ENCODE measurements at regions not wholly inside any gene's neighbourhood (a gene's known extent, or its start where the extent isn't known, plus 50 kb on each side); places are given as distances from the start of the nearest gene placed in this dataset.

DNA sequence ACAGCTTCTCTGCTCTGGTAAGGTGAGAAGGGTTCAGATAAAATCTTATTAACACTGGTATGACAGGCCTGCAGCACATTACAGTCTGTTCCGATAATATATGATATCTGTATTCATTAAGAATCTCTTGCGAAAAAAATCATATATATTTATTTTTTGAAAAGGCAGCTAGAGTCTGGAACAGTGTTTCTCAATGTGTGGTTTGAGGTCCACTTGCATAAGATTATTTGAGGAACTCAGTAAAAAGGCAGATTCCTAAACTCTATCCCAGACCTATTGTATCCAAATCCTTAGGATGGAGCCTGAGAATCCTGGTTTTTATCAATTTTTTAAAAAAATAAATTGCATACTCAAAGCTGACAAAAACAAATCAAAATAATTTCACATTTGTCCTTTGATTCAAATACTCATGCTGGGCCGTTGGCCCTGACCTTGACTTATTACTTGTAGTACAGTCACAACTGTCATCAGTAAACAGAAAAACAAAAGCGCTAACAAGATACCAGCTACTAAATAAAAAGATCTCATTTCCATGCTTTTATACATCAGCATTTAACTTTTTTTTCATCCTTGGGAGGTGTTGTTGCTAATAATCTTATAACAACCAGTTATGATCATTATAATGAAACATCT lies 60.6 kb downstream of the RGS2 start:
- no peak for ATAC-seq
- TF ChIP-seq ZBTB21 (CRISPR knock-in tag; IDR thresholded peaks at IDR 0.05; ENCODE audit: borderline replicate concordance) (no peak), NFATC4 (CRISPR knock-in tag; IDR thresholded peaks at IDR 0.05) (no peak), ELF4 (CRISPR knock-in tag; IDR thresholded peaks at IDR 0.05; ENCODE audit: low read depth) (no peak), ZNF671 (CRISPR knock-in tag; IDR thresholded peaks at IDR 0.05) (no peak), KAT7 (CRISPR knock-in tag; IDR thresholded peaks at IDR 0.05; ENCODE audit: borderline replicate concordance) (no peak), CREB1 (CRISPR knock-in tag; IDR thresholded peaks at IDR 0.05) (no peak), ZNF121 (CRISPR knock-in tag; IDR thresholded peaks at IDR 0.05) (no peak), CREM (CRISPR knock-in tag; IDR thresholded peaks at IDR 0.05) (no peak), MLX (CRISPR knock-in tag; IDR thresholded peaks at IDR 0.05) (no peak), FOXK1 (CRISPR knock-in tag; IDR thresholded peaks at IDR 0.05) (no peak), RELA (CRISPR knock-in tag; IDR thresholded peaks at IDR 0.05; ENCODE audit: borderline replicate concordance) (no peak), SOX15 (CRISPR knock-in tag; IDR thresholded peaks at IDR 0.05) (no peak), JUN (CRISPR knock-in tag; IDR thresholded peaks at IDR 0.05) (no peak)
- TF ChIP-seq, protein P1, sequence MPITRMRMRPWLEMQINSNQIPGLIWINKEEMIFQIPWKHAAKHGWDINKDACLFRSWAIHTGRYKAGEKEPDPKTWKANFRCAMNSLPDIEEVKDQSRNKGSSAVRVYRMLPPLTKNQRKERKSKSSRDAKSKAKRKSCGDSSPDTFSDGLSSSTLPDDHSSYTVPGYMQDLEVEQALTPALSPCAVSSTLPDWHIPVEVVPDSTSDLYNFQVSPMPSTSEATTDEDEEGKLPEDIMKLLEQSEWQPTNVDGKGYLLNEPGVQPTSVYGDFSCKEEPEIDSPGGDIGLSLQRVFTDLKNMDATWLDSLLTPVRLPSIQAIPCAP (CRISPR knock-in tag; IDR thresholded peaks at IDR 0.05): no peak
- TF ChIP-seq, protein P2, sequence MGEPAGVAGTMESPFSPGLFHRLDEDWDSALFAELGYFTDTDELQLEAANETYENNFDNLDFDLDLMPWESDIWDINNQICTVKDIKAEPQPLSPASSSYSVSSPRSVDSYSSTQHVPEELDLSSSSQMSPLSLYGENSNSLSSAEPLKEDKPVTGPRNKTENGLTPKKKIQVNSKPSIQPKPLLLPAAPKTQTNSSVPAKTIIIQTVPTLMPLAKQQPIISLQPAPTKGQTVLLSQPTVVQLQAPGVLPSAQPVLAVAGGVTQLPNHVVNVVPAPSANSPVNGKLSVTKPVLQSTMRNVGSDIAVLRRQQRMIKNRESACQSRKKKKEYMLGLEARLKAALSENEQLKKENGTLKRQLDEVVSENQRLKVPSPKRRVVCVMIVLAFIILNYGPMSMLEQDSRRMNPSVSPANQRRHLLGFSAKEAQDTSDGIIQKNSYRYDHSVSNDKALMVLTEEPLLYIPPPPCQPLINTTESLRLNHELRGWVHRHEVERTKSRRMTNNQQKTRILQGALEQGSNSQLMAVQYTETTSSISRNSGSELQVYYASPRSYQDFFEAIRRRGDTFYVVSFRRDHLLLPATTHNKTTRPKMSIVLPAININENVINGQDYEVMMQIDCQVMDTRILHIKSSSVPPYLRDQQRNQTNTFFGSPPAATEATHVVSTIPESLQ (CRISPR knock-in tag; IDR thresholded peaks at IDR 0.05): no peak
- TF ChIP-seq, protein P3, sequence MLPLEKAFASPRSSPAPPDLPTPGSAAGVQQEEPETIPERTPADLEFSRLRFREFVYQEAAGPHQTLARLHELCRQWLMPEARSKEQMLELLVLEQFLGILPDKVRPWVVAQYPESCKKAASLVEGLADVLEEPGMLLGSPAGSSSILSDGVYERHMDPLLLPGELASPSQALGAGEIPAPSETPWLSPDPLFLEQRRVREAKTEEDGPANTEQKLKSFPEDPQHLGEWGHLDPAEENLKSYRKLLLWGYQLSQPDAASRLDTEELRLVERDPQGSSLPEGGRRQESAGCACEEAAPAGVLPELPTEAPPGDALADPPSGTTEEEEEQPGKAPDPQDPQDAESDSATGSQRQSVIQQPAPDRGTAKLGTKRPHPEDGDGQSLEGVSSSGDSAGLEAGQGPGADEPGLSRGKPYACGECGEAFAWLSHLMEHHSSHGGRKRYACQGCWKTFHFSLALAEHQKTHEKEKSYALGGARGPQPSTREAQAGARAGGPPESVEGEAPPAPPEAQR (CRISPR knock-in tag; IDR thresholded peaks at IDR 0.05): no peak
- TF ChIP-seq, protein P4, sequence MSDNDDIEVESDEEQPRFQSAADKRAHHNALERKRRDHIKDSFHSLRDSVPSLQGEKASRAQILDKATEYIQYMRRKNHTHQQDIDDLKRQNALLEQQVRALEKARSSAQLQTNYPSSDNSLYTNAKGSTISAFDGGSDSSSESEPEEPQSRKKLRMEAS (CRISPR knock-in tag; IDR thresholded peaks at IDR 0.05): no peak
- TF ChIP-seq, protein P5, sequence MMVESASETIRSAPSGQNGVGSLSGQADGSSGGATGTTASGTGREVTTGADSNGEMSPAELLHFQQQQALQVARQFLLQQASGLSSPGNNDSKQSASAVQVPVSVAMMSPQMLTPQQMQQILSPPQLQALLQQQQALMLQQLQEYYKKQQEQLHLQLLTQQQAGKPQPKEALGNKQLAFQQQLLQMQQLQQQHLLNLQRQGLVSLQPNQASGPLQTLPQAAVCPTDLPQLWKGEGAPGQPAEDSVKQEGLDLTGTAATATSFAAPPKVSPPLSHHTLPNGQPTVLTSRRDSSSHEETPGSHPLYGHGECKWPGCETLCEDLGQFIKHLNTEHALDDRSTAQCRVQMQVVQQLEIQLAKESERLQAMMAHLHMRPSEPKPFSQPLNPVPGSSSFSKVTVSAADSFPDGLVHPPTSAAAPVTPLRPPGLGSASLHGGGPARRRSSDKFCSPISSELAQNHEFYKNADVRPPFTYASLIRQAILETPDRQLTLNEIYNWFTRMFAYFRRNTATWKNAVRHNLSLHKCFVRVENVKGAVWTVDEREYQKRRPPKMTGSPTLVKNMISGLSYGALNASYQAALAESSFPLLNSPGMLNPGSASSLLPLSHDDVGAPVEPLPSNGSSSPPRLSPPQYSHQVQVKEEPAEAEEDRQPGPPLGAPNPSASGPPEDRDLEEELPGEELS (CRISPR knock-in tag; IDR thresholded peaks at IDR 0.05): no peak
- CTCF ChIA-PET: no interaction called here

GRCh38 chr1:192872010-192872409 lies 63.2 kb downstream of the RGS2 start:
- Mint-ChIP-seq H3K27ac (no peak overlapping the region), H3K36me3 (no peaks in the 10 kb centered on the region)
- no peak for TF ChIP-seq PRRX2 (CRISPR knock-in tag; IDR thresholded peaks at IDR 0.05)
- no peak for TF ChIP-seq NR2C2 (CRISPR knock-in tag; IDR thresholded peaks at IDR 0.05)
- TF ChIP-seq, protein P5 (CRISPR knock-in tag; IDR thresholded peaks at IDR 0.05): no peak
- TF ChIP-seq, protein P6, sequence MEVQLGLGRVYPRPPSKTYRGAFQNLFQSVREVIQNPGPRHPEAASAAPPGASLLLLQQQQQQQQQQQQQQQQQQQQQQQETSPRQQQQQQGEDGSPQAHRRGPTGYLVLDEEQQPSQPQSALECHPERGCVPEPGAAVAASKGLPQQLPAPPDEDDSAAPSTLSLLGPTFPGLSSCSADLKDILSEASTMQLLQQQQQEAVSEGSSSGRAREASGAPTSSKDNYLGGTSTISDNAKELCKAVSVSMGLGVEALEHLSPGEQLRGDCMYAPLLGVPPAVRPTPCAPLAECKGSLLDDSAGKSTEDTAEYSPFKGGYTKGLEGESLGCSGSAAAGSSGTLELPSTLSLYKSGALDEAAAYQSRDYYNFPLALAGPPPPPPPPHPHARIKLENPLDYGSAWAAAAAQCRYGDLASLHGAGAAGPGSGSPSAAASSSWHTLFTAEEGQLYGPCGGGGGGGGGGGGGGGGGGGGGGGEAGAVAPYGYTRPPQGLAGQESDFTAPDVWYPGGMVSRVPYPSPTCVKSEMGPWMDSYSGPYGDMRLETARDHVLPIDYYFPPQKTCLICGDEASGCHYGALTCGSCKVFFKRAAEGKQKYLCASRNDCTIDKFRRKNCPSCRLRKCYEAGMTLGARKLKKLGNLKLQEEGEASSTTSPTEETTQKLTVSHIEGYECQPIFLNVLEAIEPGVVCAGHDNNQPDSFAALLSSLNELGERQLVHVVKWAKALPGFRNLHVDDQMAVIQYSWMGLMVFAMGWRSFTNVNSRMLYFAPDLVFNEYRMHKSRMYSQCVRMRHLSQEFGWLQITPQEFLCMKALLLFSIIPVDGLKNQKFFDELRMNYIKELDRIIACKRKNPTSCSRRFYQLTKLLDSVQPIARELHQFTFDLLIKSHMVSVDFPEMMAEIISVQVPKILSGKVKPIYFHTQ (CRISPR knock-in tag; IDR thresholded peaks at IDR 0.05): no peak
- TF ChIP-seq ERG (CRISPR knock-in tag; IDR thresholded peaks at IDR 0.05): no peak

More for the DNA sequence above, 60.6 kb downstream of the RGS2 start:
- Mint-ChIP-seq H3K4me1 (peaks cover 3% of the 10 kb centered on the region; the same call in 1 of the 2 replicates), H3K4me3 (no peak overlapping the region), H3K9me3 (peaks cover 7% of the 10 kb centered on the region; the same call in 1 of the 2 replicates), H3K27me3 (ENCODE audit: low read depth) (no peaks in the 10 kb centered on the region), H3K27ac (no peak overlapping the region), H3K36me3 (no peaks in the 10 kb centered on the region)
- POLR2A ChIA-PET: no interaction called here
- DNase-seq (ENCODE audit: low spot score): no peak

More at GRCh38 chr1:192872010-192872409, 63.2 kb downstream of the RGS2 start:
- DNase-seq (ENCODE audit: low spot score) (no peak), ATAC-seq (no peak)
- peaks cover 7% of the 10 kb centered on the region; the same call in 1 of the 2 replicates for H3K9me3 Mint-ChIP-seq
- ChIA-PET CTCF (no interaction called here), POLR2A (no interaction called here)
- H3K27me3 Mint-ChIP-seq (ENCODE audit: low read depth): no peaks in the 10 kb centered on the region
- H3K4me1 Mint-ChIP-seq: peaks cover 3% of the 10 kb centered on the region; the same call in 1 of the 2 replicates
- no peak overlapping the region for H3K4me3 Mint-ChIP-seq

Measured in WTC11 (cell line).